MCF 10A (cell line): ENCODE measurements at regions not wholly inside any gene's neighbourhood (a gene's known extent, or its start where the extent isn't known, plus 50 kb on each side); places are given as distances from the start of the nearest gene placed in this dataset.

ENCODE experiments used
- BruUV-seq: library from RNA; stranded (reverse); fragments of 400-500 nt; replicated peaks from 2 replicates; lab custom pipeline; 2021; lab: Mats Ljungman, UMichigan
- CTCF ChIA-PET: fragments of 300-600 bp; sonication (Branson Sonifier 250); formaldehyde crosslinking; extraction: SDS; loops from one replicate; lab custom pipeline; 2021; ENCODE audit warnings: antibody characterized with exemption, inconsistent platforms; lab: Yijun Ruan, JAX
- POLR2A ChIA-PET: fragments of 300-600, 350-650 bp; sonication (Branson Sonifier 250); formaldehyde crosslinking; extraction: SDS; loops from one replicate; lab custom pipeline; 2020; ENCODE audit warnings: antibody characterized with exemption, inconsistent platforms; lab: Yijun Ruan, JAX
- DNase-seq: peaks from one replicate; pipeline ENCODE4 v3.0.0-alpha.2; 2018; ENCODE audit not compliant: unreplicated experiment
- H3K27ac Mint-ChIP-seq: one replicate; pipeline ENCODE4 v1.8.0; 2022; ENCODE audit warnings: mild to moderate bottlenecking, low read depth, mixed read lengths; ENCODE audit not compliant: unreplicated experiment
- H3K27me3 Mint-ChIP-seq: one replicate; pipeline ENCODE4 v1.8.0; 2022; ENCODE audit warnings: mixed read lengths; ENCODE audit not compliant: insufficient read depth, unreplicated experiment
- H3K36me3 Mint-ChIP-seq: one replicate; pipeline ENCODE4 v1.8.0; 2022; ENCODE audit warnings: mild to moderate bottlenecking, moderate library complexity, mixed read lengths; ENCODE audit not compliant: insufficient read depth, unreplicated experiment
- H3K4me1 Mint-ChIP-seq: one replicate; pipeline ENCODE4 v1.8.0; 2022; ENCODE audit warnings: mixed read lengths; ENCODE audit not compliant: insufficient read depth, unreplicated experiment
- H3K4me3 Mint-ChIP-seq: one replicate; pipeline ENCODE4 v1.8.0; 2022; ENCODE audit warnings: mild to moderate bottlenecking, moderate library complexity, mixed read lengths; ENCODE audit not compliant: unreplicated experiment
- H3K9me3 Mint-ChIP-seq: one replicate; pipeline ENCODE4 v1.8.0; 2022; ENCODE audit warnings: mixed read lengths; ENCODE audit not compliant: unreplicated experiment
- CTCF ChIP-seq: fragments of 200-600 bp; IDR thresholded peaks from one replicate; pipeline ENCODE4 v1.8.0; 2022; ENCODE audit warnings: antibody characterized with exemption, mild to moderate bottlenecking; ENCODE audit not compliant: unreplicated experiment
- intact Hi-C: fragments of 100-400 bp; cut with micrococcal nuclease; formaldehyde crosslinking; loops from 2 replicates; pipeline ENCODE4 v1.14.1; 2022

- BruUV-seq = no TSS peak
- TF ChIP-seq CTCF = no peak
- H3K27me3 Mint-ChIP-seq = no peaks in the 10 kb centered on the region
- H3K36me3 Mint-ChIP-seq = no peaks in the 10 kb centered on the region
- POLR2A ChIA-PET = interaction anchor here (0.6 to 1.9 kb wide), 4 partner anchors 15 to 33 kb away, joined by 3 to 8 read pairs (median 3); no protein-coding TSS in a partner anchor
- no peak for DNase-seq
- no peaks in the 10 kb centered on the region for H3K9me3 Mint-ChIP-seq
- H3K4me3 Mint-ChIP-seq = no peak overlapping the region
- intact Hi-C loops = no loop called here
- CTCF ChIA-PET = interaction anchor here (0.6 to 1.3 kb wide), 2 partner anchors 126 to 155 kb away, joined by 4 to 5 read pairs; no protein-coding TSS in a partner anchor
- H3K4me1 Mint-ChIP-seq = peaks cover 23% of the 10 kb centered on the region
- H3K27ac Mint-ChIP-seq = no peak overlapping the region
These were observed 148.1 kb downstream of the CEBPB start for GRCh38 chr20:50338479-50339391.

GRCh38 chr20:50339466-50339901, 148.9 kb downstream of the CEBPB start:
- no peak overlapping the region for H3K27ac Mint-ChIP-seq
- POLR2A ChIA-PET = interaction anchor here (0.6 to 1.9 kb wide), 3 partner anchors 18 to 42 kb away, joined by 3 to 8 read pairs (median 5); no protein-coding TSS in a partner anchor
- H3K36me3 Mint-ChIP-seq = no peaks in the 10 kb centered on the region
- intact Hi-C loops = no loop called here
- H3K9me3 Mint-ChIP-seq = no peaks in the 10 kb centered on the region
- BruUV-seq = no TSS peak
- CTCF ChIA-PET = interaction anchor here (0.7 kb wide), 1 partner anchor 50 kb away, joined by 3 read pairs; no protein-coding TSS in a partner anchor
- H3K4me3 Mint-ChIP-seq = no peak overlapping the region
- H3K4me1 Mint-ChIP-seq = peaks cover 15% of the 10 kb centered on the region
- no peak for TF ChIP-seq CTCF
- no peaks in the 10 kb centered on the region for H3K27me3 Mint-ChIP-seq
- DNase-seq = no peak

DNA sequence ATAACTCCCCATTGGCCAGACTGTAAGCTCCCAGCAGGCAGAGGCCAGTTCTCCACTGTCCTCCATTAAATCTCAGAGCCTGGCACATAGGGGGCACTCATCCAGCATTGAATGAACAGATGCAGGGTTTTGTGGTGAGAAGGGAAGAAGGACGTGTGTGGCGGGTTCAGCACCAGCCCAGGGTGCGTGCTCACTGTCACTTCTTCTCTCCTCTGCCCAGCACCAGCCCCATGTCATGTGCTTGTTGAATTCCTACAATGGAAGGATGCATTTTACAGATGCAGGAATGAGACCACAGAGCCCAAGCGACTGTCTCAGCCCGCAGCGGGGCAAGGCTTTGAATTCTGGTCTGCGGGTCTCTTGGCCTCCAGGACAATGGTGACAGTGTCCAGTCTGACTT, 149.9 kb downstream of the CEBPB start:
- H3K36me3 Mint-ChIP-seq = no peaks in the 10 kb centered on the region
- H3K9me3 Mint-ChIP-seq = no peaks in the 10 kb centered on the region
- H3K4me3 Mint-ChIP-seq = no peak overlapping the region
- ChIA-PET CTCF (interaction anchor here (0.9 kb wide), 1 partner anchor 18 kb away, joined by 3 read pairs; no protein-coding TSS in a partner anchor), POLR2A (no interaction called here)
- no peak overlapping the region for H3K27ac Mint-ChIP-seq
- no peak for DNase-seq
- BruUV-seq = no TSS peak
- H3K27me3 Mint-ChIP-seq = no peaks in the 10 kb centered on the region
- intact Hi-C loops = no loop called here
- peaks cover 8% of the 10 kb centered on the region for H3K4me1 Mint-ChIP-seq
- TF ChIP-seq CTCF = no peak

DNA sequence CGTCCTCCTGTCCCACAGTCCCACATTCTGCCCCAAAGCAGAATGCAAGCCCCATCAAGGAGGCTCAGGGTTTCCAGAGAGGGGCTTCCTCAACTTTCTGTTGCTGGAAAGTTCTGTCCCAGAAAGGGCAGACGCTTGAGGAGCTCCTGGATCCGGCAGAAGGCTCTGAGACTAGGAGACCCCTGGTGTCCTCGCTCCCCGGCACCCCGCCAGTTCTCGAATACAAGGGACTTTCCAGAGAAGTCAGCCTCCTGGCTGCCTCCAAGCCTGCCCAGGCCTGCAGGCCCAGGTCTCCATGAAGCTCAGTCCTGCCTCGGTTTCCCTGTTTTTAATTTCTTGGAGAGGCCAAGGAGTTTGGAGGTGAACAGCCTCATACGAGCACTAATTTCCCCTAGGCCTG, 150.4 kb downstream of the CEBPB start:
- Mint-ChIP-seq H3K9me3 (no peaks in the 10 kb centered on the region), H3K27ac (no peak overlapping the region), H3K36me3 (no peaks in the 10 kb centered on the region), H3K4me1 (peaks cover 8% of the 10 kb centered on the region), H3K4me3 (no peak overlapping the region), H3K27me3 (no peaks in the 10 kb centered on the region)
- BruUV-seq = no TSS peak
- intact Hi-C loops = no loop called here
- no peak for TF ChIP-seq CTCF
- DNase-seq = no peak
- CTCF ChIA-PET = interaction anchor here (0.5 to 0.9 kb wide), 2 partner anchors 19 to 390 kb away, joined by 3 read pairs; partner anchors contain the start of gene PARD6B
- POLR2A ChIA-PET = no interaction called here
